ENCODE measurements at regions not wholly inside any gene's neighbourhood (a gene's known extent, or its start where the extent isn't known, plus 50 kb on each side); places are given as distances from the start of the nearest gene placed in this dataset.
A peak's percentile ranks its signal among the peaks of the same experiment; 100 is the strongest.

GRCh38 chr6:102670735-102671134 is 1277.2 kb downstream of the GRIK2 start:
- BruUV-seq (replicated peaks), result no TSS peak
- no peaks in the 10 kb centered on the region for H3K9me3 ChIP-seq (replicated peaks; ENCODE audit: control insufficient read depth, insufficient read depth, low read length)
- no peaks in the 10 kb centered on the region for H3K27me3 ChIP-seq (ENCODE audit: control insufficient read depth in 2 of 2, insufficient read depth in 2 of 2, low read length in 2 of 2)
- no peaks in the 10 kb centered on the region for H3K36me3 ChIP-seq (ENCODE audit: control insufficient read depth in 2 of 2, extremely low read depth in 1 of 2, insufficient read depth in 2 of 2, low read length in 2 of 2)
- H3K4me2 ChIP-seq (ENCODE audit: insufficient read depth, low read length), result no peak overlapping the region
- H3K27ac ChIP-seq (ENCODE audit: insufficient read depth, low read depth, low read length), result no peak overlapping the region
- no peaks in the 10 kb centered on the region for H3K79me2 ChIP-seq (ENCODE audit: control insufficient read depth, insufficient read depth, low read length)
- H3K4me1 ChIP-seq (ENCODE audit: control insufficient read depth, extremely low read depth, insufficient read depth, low read length), result no peaks in the 10 kb centered on the region
- dilution Hi-C loops (cut with MboI; ENCODE audit: extremely low pct_ligation_motif_present, low sequenced_read_pairs), result no loop called here
- no peak overlapping the region for H3K4me3 ChIP-seq (replicated peaks in 1 of 3; ENCODE audit: insufficient read depth in 1 of 3, low read depth in 1 of 3, low read length in 3 of 3)
- ChIA-PET POLR2A (no interaction called here), CTCF (no interaction called here)
- H2AFZ ChIP-seq (ENCODE audit: low read depth, low read length), result no peak overlapping the region
- H4K20me1 ChIP-seq (replicated peaks; ENCODE audit: control insufficient read depth, extremely low read depth, insufficient read depth, low read length), result no peaks in the 10 kb centered on the region
- no peaks in the 10 kb centered on the region for H3K9me1 ChIP-seq (replicated peaks; ENCODE audit: control insufficient read depth, extremely low read depth, insufficient read depth, low read length)
- DNase-seq (ENCODE audit: low read depth, low spot score) (no peak), FAIRE-seq (peak; percentile 26)
- H3K9ac ChIP-seq (replicated peaks; ENCODE audit: extremely low read depth, insufficient read depth, low read length), result no peak overlapping the region
- no peak for TF ChIP-seq MYC (IDR thresholded peaks at IDR 0.05; ENCODE audit: low read depth, low read length)
- TF ChIP-seq MAX (IDR thresholded peaks at IDR 0.05; ENCODE audit: insufficient read depth, insufficient read length), result no peak
- TF ChIP-seq GATA2 (IDR thresholded peaks at IDR 0.05; ENCODE audit: insufficient read depth, insufficient read length, low read depth, low read length), result no peak
- no peak for TF ChIP-seq POLR2A (IDR thresholded peaks at IDR 0.05; ENCODE audit: low read depth, low read length)
- no peak for TF ChIP-seq POLR2AphosphoS5 (IDR thresholded peaks at IDR 0.05; ENCODE audit: insufficient read depth, low read depth, low read length)
- no peak for TF ChIP-seq CTCF (IDR thresholded peaks at IDR 0.05; ENCODE audit: extremely low read depth in 1 of 2, insufficient read depth in 1 of 2, low read depth in 1 of 2, low read length in 2 of 2)
- TF ChIP-seq FOS (IDR thresholded peaks at IDR 0.05; ENCODE audit: borderline replicate concordance, insufficient read depth, low read length), result no peak
- no peak for TF ChIP-seq JUN (IDR thresholded peaks at IDR 0.05; ENCODE audit: borderline replicate concordance, insufficient read depth, insufficient read length, low read depth)
- TF ChIP-seq EZH2 (IDR thresholded peaks at IDR 0.05; ENCODE audit: borderline replicate concordance, low read depth, low read length, severe bottlenecking), result no peak
- intact Hi-C loops (cut with micrococcal nuclease), result no loop called here

All from endothelial cell of umbilical vein (primary cell).